ENCODE measurements at regions not wholly inside any gene's neighbourhood (a gene's known extent, or its start where the extent isn't known, plus 50 kb on each side); places are given as distances from the start of the nearest gene placed in this dataset.

GRCh38 chr7:97623333-97623732, 108.6 kb upstream of the TAC1 start:
- no peak for DNase-seq (ENCODE audit: low read depth)
- TF ChIP-seq MYC (IDR thresholded peaks at IDR 0.05; ENCODE audit: low read depth, low read length) (no peak), POLR2A (IDR thresholded peaks at IDR 0.05; ENCODE audit: extremely low read depth, insufficient read length) (no peak)
- TF ChIP-seq, protein P1, sequence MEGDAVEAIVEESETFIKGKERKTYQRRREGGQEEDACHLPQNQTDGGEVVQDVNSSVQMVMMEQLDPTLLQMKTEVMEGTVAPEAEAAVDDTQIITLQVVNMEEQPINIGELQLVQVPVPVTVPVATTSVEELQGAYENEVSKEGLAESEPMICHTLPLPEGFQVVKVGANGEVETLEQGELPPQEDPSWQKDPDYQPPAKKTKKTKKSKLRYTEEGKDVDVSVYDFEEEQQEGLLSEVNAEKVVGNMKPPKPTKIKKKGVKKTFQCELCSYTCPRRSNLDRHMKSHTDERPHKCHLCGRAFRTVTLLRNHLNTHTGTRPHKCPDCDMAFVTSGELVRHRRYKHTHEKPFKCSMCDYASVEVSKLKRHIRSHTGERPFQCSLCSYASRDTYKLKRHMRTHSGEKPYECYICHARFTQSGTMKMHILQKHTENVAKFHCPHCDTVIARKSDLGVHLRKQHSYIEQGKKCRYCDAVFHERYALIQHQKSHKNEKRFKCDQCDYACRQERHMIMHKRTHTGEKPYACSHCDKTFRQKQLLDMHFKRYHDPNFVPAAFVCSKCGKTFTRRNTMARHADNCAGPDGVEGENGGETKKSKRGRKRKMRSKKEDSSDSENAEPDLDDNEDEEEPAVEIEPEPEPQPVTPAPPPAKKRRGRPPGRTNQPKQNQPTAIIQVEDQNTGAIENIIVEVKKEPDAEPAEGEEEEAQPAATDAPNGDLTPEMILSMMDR (IDR thresholded peaks at IDR 0.05; ENCODE audit: low read depth, low read length): no peak
- TF ChIP-seq, protein P2, sequence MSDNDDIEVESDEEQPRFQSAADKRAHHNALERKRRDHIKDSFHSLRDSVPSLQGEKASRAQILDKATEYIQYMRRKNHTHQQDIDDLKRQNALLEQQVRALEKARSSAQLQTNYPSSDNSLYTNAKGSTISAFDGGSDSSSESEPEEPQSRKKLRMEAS (IDR thresholded peaks at IDR 0.05; ENCODE audit: low read depth, low read length): no peak
- H3K4me3 ChIP-seq (ENCODE audit: low read depth, low read length): no peak overlapping the region

GRCh38 chr7:97630116-97630515, 101.8 kb upstream of the TAC1 start:
- no peak for DNase-seq (ENCODE audit: low read depth)
- TF ChIP-seq POLR2A (IDR thresholded peaks at IDR 0.05; ENCODE audit: extremely low read depth, insufficient read length) (no peak), MYC (IDR thresholded peaks at IDR 0.05; ENCODE audit: low read depth, low read length) (no peak)
- TF ChIP-seq, protein P2 (IDR thresholded peaks at IDR 0.05; ENCODE audit: low read depth, low read length): no peak
- TF ChIP-seq, protein P1 (IDR thresholded peaks at IDR 0.05; ENCODE audit: low read depth, low read length): no peak
- no peak overlapping the region for H3K4me3 ChIP-seq (ENCODE audit: low read depth, low read length)

- no peak for TF ChIP-seq MYC (IDR thresholded peaks at IDR 0.05; ENCODE audit: low read depth, low read length)
- no peak overlapping the region for H3K4me3 ChIP-seq (ENCODE audit: low read depth, low read length)
- DNase-seq (ENCODE audit: low read depth): no peak
Observed at GRCh38 chr7:97635622-97636021, 96.3 kb upstream of the TAC1 start.

DNA sequence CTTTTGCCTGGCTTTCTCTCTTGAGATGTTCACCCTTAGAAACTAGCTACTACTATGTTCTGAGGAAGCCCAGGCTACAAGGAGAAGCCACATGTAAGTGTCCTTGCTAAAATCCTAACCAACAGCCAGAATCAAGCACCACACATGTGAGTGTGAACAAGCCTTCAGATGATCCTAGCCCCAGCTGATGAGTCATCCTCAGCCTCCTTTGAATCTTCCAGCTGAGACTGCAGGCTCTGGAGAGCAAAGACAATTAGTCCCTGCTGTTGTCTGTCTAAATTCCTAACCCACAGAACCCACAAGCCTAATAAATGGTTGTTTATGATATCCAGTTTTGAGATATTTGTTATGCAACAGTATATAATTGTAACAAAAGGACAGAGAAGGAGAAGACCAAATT, 92.8 kb upstream of the TAC1 start:
- H3K4me3 ChIP-seq (ENCODE audit: low read depth, low read length): no peak overlapping the region
- DNase-seq (ENCODE audit: low read depth): peak; percentile 23
- TF ChIP-seq, protein P1 (IDR thresholded peaks at IDR 0.05; ENCODE audit: low read depth, low read length): no peak
- no peak for TF ChIP-seq MYC (IDR thresholded peaks at IDR 0.05; ENCODE audit: low read depth, low read length)
- no peak for TF ChIP-seq POLR2A (IDR thresholded peaks at IDR 0.05; ENCODE audit: extremely low read depth, insufficient read length)
- TF ChIP-seq, protein P2 (IDR thresholded peaks at IDR 0.05; ENCODE audit: low read depth, low read length): no peak

GRCh38 chr7:97659363-97660045, 72.4 kb upstream of the TAC1 start:
- H3K4me3 ChIP-seq (ENCODE audit: low read depth, low read length): no peak overlapping the region
- no peak for DNase-seq (ENCODE audit: low read depth)
- TF ChIP-seq MYC (IDR thresholded peaks at IDR 0.05; ENCODE audit: low read depth, low read length) (no peak), POLR2A (IDR thresholded peaks at IDR 0.05; ENCODE audit: extremely low read depth, insufficient read length) (no peak)
- TF ChIP-seq, protein P1 (IDR thresholded peaks at IDR 0.05; ENCODE audit: low read depth, low read length): no peak
- TF ChIP-seq, protein P2 (IDR thresholded peaks at IDR 0.05; ENCODE audit: low read depth, low read length): no peak

DNA sequence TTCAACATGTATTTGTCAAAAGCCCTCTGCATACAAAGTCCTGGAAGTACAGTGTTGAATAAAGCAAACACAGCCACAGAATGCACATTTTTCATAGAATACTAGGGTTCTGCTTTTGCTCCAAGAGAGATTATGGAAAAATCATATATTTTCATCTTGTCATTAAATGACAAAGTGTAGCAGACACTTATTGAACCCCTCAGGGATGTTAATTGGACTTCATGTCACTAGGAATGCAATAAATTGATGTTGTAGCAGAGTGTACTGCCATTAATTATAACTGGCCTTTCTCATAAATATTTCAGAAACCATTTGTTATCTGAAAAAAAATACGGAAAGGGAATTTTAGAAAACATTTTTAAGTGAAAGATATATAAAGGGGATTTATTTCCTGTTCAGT, 64.5 kb upstream of the TAC1 start:
- DNase-seq (ENCODE audit: low read depth): no peak

More for the DNA sequence above, 64.5 kb upstream of the TAC1 start:
- H3K4me3 ChIP-seq (ENCODE audit: low read depth, low read length): no peak overlapping the region
- TF ChIP-seq MYC (IDR thresholded peaks at IDR 0.05; ENCODE audit: low read depth, low read length) (no peak), POLR2A (IDR thresholded peaks at IDR 0.05; ENCODE audit: extremely low read depth, insufficient read length) (no peak)
- TF ChIP-seq, protein P1 (IDR thresholded peaks at IDR 0.05; ENCODE audit: low read depth, low read length): no peak
- TF ChIP-seq, protein P2 (IDR thresholded peaks at IDR 0.05; ENCODE audit: low read depth, low read length): no peak

Data from NB4 (cell line).